ENCODE measurements at regions not wholly inside any gene's neighbourhood (a gene's known extent, or its start where the extent isn't known, plus 50 kb on each side); places are given as distances from the start of the nearest gene placed in this dataset.
"Not testable (repeated sequence)": the region's sequence is repeated elsewhere in the genome, so short reads cannot be mapped to it uniquely, and the experiment has no call there.

- no peak for DNase-seq (ENCODE audit: low spot score)
Observed at GRCh38 chr5:123949807-123950340, 437.9 kb downstream of the CSNK1G3 start.

GRCh38 chr5:123949043-123949804 lies 437.2 kb downstream of the CSNK1G3 start:
- no peak for DNase-seq (ENCODE audit: low spot score)

- DNase-seq (ENCODE audit: low spot score), result no peak
Observed at GRCh38 chr5:123947797-123948196, 435.8 kb downstream of the CSNK1G3 start.

GRCh38 chr5:123945548-123945947 lies 433.6 kb downstream of the CSNK1G3 start:
- DNase-seq (ENCODE audit: low spot score), result no peak

GRCh38 chr5:123943151-123943550 lies 431.2 kb downstream of the CSNK1G3 start:
- DNase-seq (ENCODE audit: low spot score), result no peak

GRCh38 chr5:123940416-123940815 lies 428.4 kb downstream of the CSNK1G3 start:
- no peak for DNase-seq (ENCODE audit: low spot score)

GRCh38 chr5:123937230-123937629 lies 425.3 kb downstream of the CSNK1G3 start:
- DNase-seq (ENCODE audit: low spot score), result peak; percentile 23

- DNase-seq (ENCODE audit: low spot score), result no peak
Observed at GRCh38 chr5:123936548-123936947, 424.6 kb downstream of the CSNK1G3 start.

GRCh38 chr5:123933812-123934211 lies 421.8 kb downstream of the CSNK1G3 start:
- DNase-seq (ENCODE audit: low spot score), result not testable (repeated sequence)

- no peak for DNase-seq (ENCODE audit: low spot score)
Observed at GRCh38 chr5:123929055-123929474, 417.1 kb downstream of the CSNK1G3 start.

GRCh38 chr5:123928401-123928800 lies 416.4 kb downstream of the CSNK1G3 start:
- DNase-seq (ENCODE audit: low spot score), result no peak

- DNase-seq (ENCODE audit: low spot score), result no peak
Observed at GRCh38 chr5:123921193-123921592, 409.2 kb downstream of the CSNK1G3 start.

GRCh38 chr5:123916345-123917121 lies 404.6 kb downstream of the CSNK1G3 start:
- peak; percentile 55 for DNase-seq (ENCODE audit: low spot score)

GRCh38 chr5:123914333-123914732 lies 402.4 kb downstream of the CSNK1G3 start:
- DNase-seq (ENCODE audit: low spot score), result no peak

- no peak for DNase-seq (ENCODE audit: low spot score)
Observed at GRCh38 chr5:123907349-123907748, 395.4 kb downstream of the CSNK1G3 start.

GRCh38 chr5:123906698-123907295 lies 394.8 kb downstream of the CSNK1G3 start:
- no peak for DNase-seq (ENCODE audit: low spot score)

GRCh38 chr5:123885081-123885480 lies 373.1 kb downstream of the CSNK1G3 start:
- DNase-seq (ENCODE audit: low spot score), result no peak

GRCh38 chr5:123882965-123883345 lies 371.0 kb downstream of the CSNK1G3 start:
- DNase-seq (ENCODE audit: low spot score), result no peak

- DNase-seq (ENCODE audit: low spot score), result no peak
Observed at GRCh38 chr5:123882319-123882964, 370.5 kb downstream of the CSNK1G3 start.

GRCh38 chr5:123881759-123882244 lies 369.8 kb downstream of the CSNK1G3 start:
- no peak for DNase-seq (ENCODE audit: low spot score)

GRCh38 chr5:123880875-123881274 lies 368.9 kb downstream of the CSNK1G3 start:
- DNase-seq (ENCODE audit: low spot score), result no peak

- no peak for DNase-seq (ENCODE audit: low spot score)
Observed at GRCh38 chr5:123879071-123879470, 367.1 kb downstream of the CSNK1G3 start.
